ENCODE measurements at regions not wholly inside any gene's neighbourhood (a gene's known extent, or its start where the extent isn't known, plus 50 kb on each side); places are given as distances from the start of the nearest gene placed in this dataset.

- no peak overlapping the region for H3K4me2 ChIP-seq
- no peaks in the 10 kb centered on the region for H3K9me3 ChIP-seq
- POLR2A ChIA-PET: no interaction called here
- no peak overlapping the region for H3K4me3 ChIP-seq (ENCODE audit: low read depth in 2 of 2, low read length in 1 of 2)
- peaks cover 4 to 17% of the 10 kb centered on the region in 2 experiments; a peak in 2 of 4 replicates for H3K4me1 ChIP-seq (ENCODE audit: control insufficient read depth in 1 of 2, insufficient read depth in 2 of 2, low read depth in 1 of 2, low read length in 1 of 2)
- H2AFZ ChIP-seq (ENCODE audit: low read depth): no peak overlapping the region
- H3K27me3 ChIP-seq (ENCODE audit: insufficient read depth): no peaks in the 10 kb centered on the region
- H3K36me3 ChIP-seq (replicated peaks in 1 of 2; ENCODE audit: control insufficient read depth in 1 of 2, insufficient read depth in 2 of 2, low read length in 1 of 2): no peaks in the 10 kb centered on the region
- CTCF ChIA-PET: interaction anchor here (1.6 kb wide), 1 partner anchor 17 kb away, joined by 4 read pairs; no protein-coding TSS in a partner anchor
- 88% methylated on average over 15 of the region's 15 CpGs for WGBS (ENCODE audit: low lambda C conversion rate)
- no peak for TF ChIP-seq RAD21 (IDR thresholded peaks at IDR 0.05; ENCODE audit: low read length)
- no peak for TF ChIP-seq IRF3 (IDR thresholded peaks at IDR 0.05; ENCODE audit: low read depth, low read length)
- TF ChIP-seq EZH2phosphoT487 (IDR thresholded peaks at IDR 0.05; ENCODE audit: borderline replicate concordance, low read depth): no peak
- TF ChIP-seq PBX3 (IDR thresholded peaks at IDR 0.05): no peak
- TF ChIP-seq ZBTB33 (IDR thresholded peaks at IDR 0.05; ENCODE audit: borderline replicate concordance, low read depth): no peak
- TF ChIP-seq REST (IDR thresholded peaks at IDR 0.05; ENCODE audit: low read depth, low read length): no peak
- no peak for TF ChIP-seq JUND (IDR thresholded peaks at IDR 0.05)
- TF ChIP-seq MXI1 (IDR thresholded peaks at IDR 0.05; ENCODE audit: low read depth, low read length): no peak
- TF ChIP-seq EP300 (IDR thresholded peaks at IDR 0.05; ENCODE audit: borderline replicate concordance in 1 of 2, low read depth in 1 of 2, low read length in 1 of 2): no peak
- no peak for TF ChIP-seq SIN3A (IDR thresholded peaks at IDR 0.05; ENCODE audit: borderline replicate concordance, low read depth, low read length)
- TF ChIP-seq CTCF (IDR thresholded peaks at IDR 0.05): no peak
- no peak for TF ChIP-seq CHD2 (IDR thresholded peaks at IDR 0.05; ENCODE audit: low read length, partially characterized antibody)
- no peak for TF ChIP-seq FOXJ3 (CRISPR knock-in tag; IDR thresholded peaks at IDR 0.05)
- TF ChIP-seq TEAD4 (IDR thresholded peaks at IDR 0.05; ENCODE audit: borderline replicate concordance, insufficient read depth): no peak
- no peak for TF ChIP-seq USF1 (IDR thresholded peaks at IDR 0.05; ENCODE audit: borderline replicate concordance, low read depth)
- H3K27ac ChIP-seq (ENCODE audit: low read depth in 2 of 2, low read length in 1 of 2): no peak overlapping the region; a peak in 1 of 4 replicates
- peaks cover 7% of the 10 kb centered on the region for H3F3A ChIP-seq (replicated peaks; ENCODE audit: insufficient read depth)
- no peaks in the 10 kb centered on the region for H4K20me1 ChIP-seq (ENCODE audit: insufficient read depth)
- H3K9me2 ChIP-seq: no peaks in the 10 kb centered on the region
- H3K79me2 ChIP-seq (ENCODE audit: insufficient read depth): no peaks in the 10 kb centered on the region
- H3K9ac ChIP-seq: no peak overlapping the region
- DNase-seq: no peak
These were observed 229.8 kb downstream of the PIK3C3 start for GRCh38 chr18:42184685-42185477.
